ENCODE measurements at regions not wholly inside any gene's neighbourhood (a gene's known extent, or its start where the extent isn't known, plus 50 kb on each side); places are given as distances from the start of the nearest gene placed in this dataset.

GRCh38 chr5:114948363-114948762 lies 221.3 kb downstream of the TRIM36 start:
- TF ChIP-seq JUND (IDR thresholded peaks at IDR 0.05): no peak
- no peak for TF ChIP-seq POLR2A (IDR thresholded peaks at IDR 0.05; ENCODE audit: borderline replicate concordance, extremely low read depth, insufficient read depth, insufficient read length)
- TF ChIP-seq CEBPB (IDR thresholded peaks at IDR 0.05; ENCODE audit: low read depth): no peak
- TF ChIP-seq CTCF (IDR thresholded peaks at IDR 0.05 in 2 of 3, conservative IDR thresholded peaks at IDR 0.05 in 1 of 3; ENCODE audit: borderline replicate concordance in 1 of 3, insufficient read depth in 1 of 3, low read depth in 2 of 3, low read length in 2 of 3): no peak
- TF ChIP-seq MAX (IDR thresholded peaks at IDR 0.05): no peak
